ENCODE measurements at regions not wholly inside any gene's neighbourhood (a gene's known extent, or its start where the extent isn't known, plus 50 kb on each side); places are given as distances from the start of the nearest gene placed in this dataset.

GRCh38 chr5:176180339-176180738, 57.9 kb upstream of the SIMC1 start:
- no peak for FAIRE-seq

GRCh38 chr5:176180781-176181180, 57.4 kb upstream of the SIMC1 start:
- no peak for FAIRE-seq

GRCh38 chr5:176181271-176181855, 56.9 kb upstream of the SIMC1 start:
- no peak for FAIRE-seq

GRCh38 chr5:176183321-176184074, 54.7 kb upstream of the SIMC1 start:
- no peak for FAIRE-seq

GRCh38 chr5:176184608-176185132, 53.6 kb upstream of the SIMC1 start:
- FAIRE-seq = no peak

GRCh38 chr5:176185133-176185733, 53.0 kb upstream of the SIMC1 start:
- no peak for FAIRE-seq

GRCh38 chr5:176186107-176186506, 52.1 kb upstream of the SIMC1 start:
- no peak for FAIRE-seq

GRCh38 chr5:176187276-176188062, 50.8 kb upstream of the SIMC1 start:
- no peak for FAIRE-seq

GRCh38 chr5:176188085-176188484, 50.1 kb upstream of the SIMC1 start:
- FAIRE-seq = no peak
